B cell (primary cell): ENCODE measurements at regions not wholly inside any gene's neighbourhood (a gene's known extent, or its start where the extent isn't known, plus 50 kb on each side); places are given as distances from the start of the nearest gene placed in this dataset.

Experiments used
- ATAC-seq: fragments of 200-7000 bp; cut with Tn5 transposase; one replicate; pipeline ENCODE4 v1.10.0; 2021; ENCODE audit warnings: low read depth, mild to moderate bottlenecking, moderate number of reproducible peaks, moderate library complexity
- CTCF ChIA-PET: fragments of 350-600 bp; sonication (Branson Sonifier 250); formaldehyde crosslinking; loops from one replicate; lab custom pipeline; 2021; ENCODE audit warnings: antibody characterized with exemption, inconsistent platforms; lab: Charles Lee
- POLR2A ChIA-PET: fragments of 350-600 bp; sonication (Branson Sonifier 250); formaldehyde crosslinking; loops from one replicate; lab custom pipeline; 2021; ENCODE audit warnings: antibody characterized with exemption; lab: Charles Lee
- DNase-seq: peaks from one replicate; pipeline ENCODE4 v3.0.0; 2013
- H2AFZ ChIP-seq: 2 replicates; pipeline ENCODE4 v1.6.1; 2012; ENCODE audit warnings: mild to moderate bottlenecking, low read depth, low read length; ENCODE audit not compliant: insufficient read depth, poor library complexity, severe bottlenecking
- H3K27ac ChIP-seq, 2 donors: 1 replicate in 1 of 2; 2 replicates in 1 of 2; pipeline ENCODE4 v1.5.1; 2012 to 2013; ENCODE audit warnings: low read length in 2 of 2, mild to moderate bottlenecking in 2 of 2, moderate library complexity in 1 of 2
- H3K27me3 ChIP-seq, 4 experiments: fragments of 200-600 bp in 1 of 4; sonication (generic) in 1 of 4; replicated peaks in 1 of 4; 1 replicate in 2 of 4; 2 replicates in 2 of 4; pipeline versions ENCODE4 v1.6.1 to v1.7.0; 2013 to 2016; ENCODE audit warnings: low read length in 3 of 4, mild to moderate bottlenecking in 2 of 4, mixed read lengths in 1 of 4, moderate library complexity in 1 of 4; ENCODE audit not compliant: insufficient read depth in 4 of 4, control insufficient read depth in 3 of 4; ENCODE audit errors: control extremely low read depth in 1 of 4
- H3K36me3 ChIP-seq, 2 experiments: replicated peaks in 1 of 2; 1 replicate in 1 of 2; 2 replicates in 1 of 2; pipeline versions ENCODE4 v1.6.1 to v1.7.1; 2013; ENCODE audit warnings: low read length in 1 of 2; ENCODE audit not compliant: insufficient read depth in 2 of 2, control insufficient read depth in 1 of 2; ENCODE audit errors: control extremely low read depth in 1 of 2, extremely low read depth in 1 of 2
- H3K4me1 ChIP-seq, 2 donors: fragments of 200-600 bp in 1 of 2; sonication (generic) in 1 of 2; 1 replicate in 1 of 2; 2 replicates in 1 of 2; pipeline versions ENCODE4 v1.5.1 to v1.6.1; 2013 to 2017; ENCODE audit warnings: low read length in 2 of 2; ENCODE audit not compliant: control insufficient read depth in 2 of 2, insufficient read depth in 2 of 2
- H3K4me2 ChIP-seq: replicated peaks from 2 replicates; pipeline ENCODE3; 2012; ENCODE audit warnings: mild to moderate bottlenecking, low read depth, low read length; ENCODE audit not compliant: poor library complexity, severe bottlenecking
- H3K4me3 ChIP-seq, 5 experiments: fragments of 200-600 bp in 1 of 5; sonication (generic) in 1 of 5; 1 replicate in 3 of 5; 2 replicates in 2 of 5; pipeline versions ENCODE4 v1.5.1 to v1.7.0; 2011 to 2016; ENCODE audit warnings: low read length in 4 of 5, mild to moderate bottlenecking in 4 of 5, low read depth in 2 of 5, control low read depth in 1 of 5, moderate library complexity in 1 of 5; ENCODE audit not compliant: insufficient read depth in 1 of 5; ENCODE audit errors: control extremely low read depth in 1 of 5, extremely low read depth in 1 of 5
- H3K79me2 ChIP-seq: fragments of 200-600 bp; sonication (generic); one replicate; pipeline ENCODE4 v1.6.0; 2016; ENCODE audit warnings: low read length; ENCODE audit not compliant: control insufficient read depth, insufficient read depth
- H3K9ac ChIP-seq: fragments of 200-600 bp; sonication (generic); 2 replicates; pipeline ENCODE4 v1.6.1; 2017; ENCODE audit warnings: mild to moderate bottlenecking, low read length, moderate library complexity
- H3K9me3 ChIP-seq, 3 donors: one replicate each; pipeline versions ENCODE4 v1.6.1 to v1.7.1; 2013; ENCODE audit warnings: low read length in 2 of 3; ENCODE audit not compliant: control insufficient read depth in 2 of 3, insufficient read depth in 1 of 3; ENCODE audit errors: control extremely low read depth in 1 of 3
- H4K20me1 ChIP-seq: 2 replicates; pipeline ENCODE4 v1.6.0; 2012; ENCODE audit warnings: mild to moderate bottlenecking, low read length; ENCODE audit not compliant: insufficient read depth, control insufficient read depth, poor library complexity, severe bottlenecking
- H3K27ac Mint-ChIP-seq: one replicate; pipeline ENCODE4 v1.8.0; 2021; ENCODE audit warnings: mixed read lengths
- H3K27me3 Mint-ChIP-seq: one replicate; pipeline ENCODE4 v1.8.0; 2021; ENCODE audit warnings: mixed read lengths
- H3K4me1 Mint-ChIP-seq: one replicate; pipeline ENCODE4 v1.8.0; 2021; ENCODE audit warnings: mixed read lengths
- H3K4me3 Mint-ChIP-seq: one replicate; pipeline ENCODE4 v1.8.0; 2021; ENCODE audit warnings: mixed read lengths
- H3K9me3 Mint-ChIP-seq: one replicate; pipeline ENCODE4 v1.8.0; 2022; ENCODE audit warnings: mixed read lengths; ENCODE audit not compliant: insufficient read depth
- EZH2 ChIP-seq: IDR thresholded peaks from 2 replicates; pipeline ENCODE4 v1.6.1; 2012; ENCODE audit warnings: borderline replicate concordance, low read depth, mild to moderate bottlenecking, moderate library complexity, low read length; ENCODE audit not compliant: insufficient read depth, poor library complexity, severe bottlenecking
- WGBS: methylation state at CpG from one replicate; pipeline ENCODE4 v1.1.5; 2013; ENCODE audit warnings: missing lambda C conversion rate; ENCODE audit not compliant: insufficient coverage; 5-methylcytosine and 5-hydroxymethylcytosine counted together
- intact Hi-C: fragments of 100-400 bp; cut with micrococcal nuclease; formaldehyde crosslinking; loops from one replicate; pipeline ENCODE4 v1.10.0; 2022
- TF ChIP-seq, protein P1 (sequence below): fragments of 200-600 bp; IDR thresholded peaks from one replicate; pipeline ENCODE4 v1.8.0; 2022; ENCODE audit warnings: antibody characterized with exemption, mild to moderate bottlenecking

DNA sequence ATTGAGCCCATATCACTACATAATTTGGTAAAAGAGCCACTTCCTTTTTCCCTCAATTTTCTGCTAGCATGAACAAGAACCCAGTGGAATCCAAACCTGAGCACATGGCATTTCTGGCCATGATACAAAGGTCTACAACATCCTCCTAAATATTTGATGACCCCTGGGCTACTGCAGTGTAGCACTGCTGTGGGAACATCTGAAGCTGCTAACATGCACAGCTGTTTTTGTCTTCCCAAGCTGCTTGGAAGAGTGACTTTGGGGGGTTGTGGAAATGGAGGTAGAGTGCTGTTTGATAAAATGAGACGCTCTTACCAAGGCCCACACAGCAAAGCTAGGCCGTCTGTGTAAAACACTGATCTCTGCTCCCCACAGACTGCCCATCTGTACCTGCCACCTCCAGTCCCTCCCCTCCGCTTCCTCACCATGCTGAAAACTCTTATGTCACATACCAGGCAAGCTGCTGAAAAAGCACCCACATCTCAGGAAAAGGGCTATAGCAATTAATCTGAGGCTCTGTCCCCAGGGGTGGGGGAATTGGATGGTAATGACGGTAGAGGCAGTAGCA is 197.2 kb upstream of the HNRNPA3 start:
- Histone ChIP-seq H3K4me1 (no peaks in the 10 kb centered on the region), H3K36me3 (no peaks in the 10 kb centered on the region), H2AFZ (no peak overlapping the region), H3K79me2 (no peaks in the 10 kb centered on the region), H4K20me1 (no peaks in the 10 kb centered on the region), H3K9ac (no peak overlapping the region), H3K4me2 (no peak overlapping the region), H3K27me3 (peaks cover 0 to 3% (median 0%) of the 10 kb centered on the region in 4 experiments), H3K9me3 (no peaks in the 10 kb centered on the region), H3K27ac (no peak overlapping the region), H3K4me3 (no peak overlapping the region)
- POLR2A ChIA-PET, result interaction anchor here (0.8 kb wide), 1 partner anchor 82 kb away, joined by 3 read pairs; no protein-coding TSS in a partner anchor
- whole genome bisulfite sequencing, result 81% methylated on average over 2 of the region's 4 CpGs
- Mint-ChIP-seq H3K27me3 (peaks cover 18% of the 10 kb centered on the region), H3K4me1 (no peaks in the 10 kb centered on the region), H3K9me3 (no peaks in the 10 kb centered on the region), H3K4me3 (no peak overlapping the region), H3K27ac (no peak overlapping the region)
- CTCF ChIA-PET, result no interaction called here
- DNase-seq, result no peak
- TF ChIP-seq, protein P1, sequence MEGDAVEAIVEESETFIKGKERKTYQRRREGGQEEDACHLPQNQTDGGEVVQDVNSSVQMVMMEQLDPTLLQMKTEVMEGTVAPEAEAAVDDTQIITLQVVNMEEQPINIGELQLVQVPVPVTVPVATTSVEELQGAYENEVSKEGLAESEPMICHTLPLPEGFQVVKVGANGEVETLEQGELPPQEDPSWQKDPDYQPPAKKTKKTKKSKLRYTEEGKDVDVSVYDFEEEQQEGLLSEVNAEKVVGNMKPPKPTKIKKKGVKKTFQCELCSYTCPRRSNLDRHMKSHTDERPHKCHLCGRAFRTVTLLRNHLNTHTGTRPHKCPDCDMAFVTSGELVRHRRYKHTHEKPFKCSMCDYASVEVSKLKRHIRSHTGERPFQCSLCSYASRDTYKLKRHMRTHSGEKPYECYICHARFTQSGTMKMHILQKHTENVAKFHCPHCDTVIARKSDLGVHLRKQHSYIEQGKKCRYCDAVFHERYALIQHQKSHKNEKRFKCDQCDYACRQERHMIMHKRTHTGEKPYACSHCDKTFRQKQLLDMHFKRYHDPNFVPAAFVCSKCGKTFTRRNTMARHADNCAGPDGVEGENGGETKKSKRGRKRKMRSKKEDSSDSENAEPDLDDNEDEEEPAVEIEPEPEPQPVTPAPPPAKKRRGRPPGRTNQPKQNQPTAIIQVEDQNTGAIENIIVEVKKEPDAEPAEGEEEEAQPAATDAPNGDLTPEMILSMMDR, result no peak
- no peak for TF ChIP-seq EZH2
- no peak for ATAC-seq
- intact Hi-C loops, result no loop called here

GRCh38 chr2:177020524-177021119 is 192.0 kb upstream of the HNRNPA3 start:
- intact Hi-C loops, result no loop called here
- Mint-ChIP-seq H3K27me3 (peaks cover 26% of the 10 kb centered on the region), H3K27ac (no peak overlapping the region), H3K4me3 (no peak overlapping the region), H3K4me1 (no peaks in the 10 kb centered on the region), H3K9me3 (no peaks in the 10 kb centered on the region)
- no peak overlapping the region for H3K9ac ChIP-seq
- H3K79me2 ChIP-seq, result no peaks in the 10 kb centered on the region
- peaks cover 0 to 2% (median 0%) of the 10 kb centered on the region in 4 experiments for H3K27me3 ChIP-seq
- no peaks in the 10 kb centered on the region for H3K4me1 ChIP-seq
- H4K20me1 ChIP-seq, result no peaks in the 10 kb centered on the region
- no peak for TF ChIP-seq EZH2
- TF ChIP-seq, protein P1, result no peak
- no peak overlapping the region for H3K27ac ChIP-seq
- no peak for ATAC-seq
- H3K36me3 ChIP-seq, result no peaks in the 10 kb centered on the region
- no peak overlapping the region for H2AFZ ChIP-seq
- 84% methylated on average over 3 of the region's 5 CpGs for WGBS
- H3K4me3 ChIP-seq, result no peak overlapping the region
- ChIA-PET POLR2A (no interaction called here), CTCF (no interaction called here)
- DNase-seq, result no peak
- no peak overlapping the region for H3K4me2 ChIP-seq
- no peaks in the 10 kb centered on the region for H3K9me3 ChIP-seq
